H9 (cell line): ENCODE measurements at regions not wholly inside any gene's neighbourhood (a gene's known extent, or its start where the extent isn't known, plus 50 kb on each side); places are given as distances from the start of the nearest gene placed in this dataset.

Experiments
- DNase-seq: peaks from one replicate; pipeline ENCODE4 v3.0.0-alpha.2; 2017
- H2AFZ ChIP-seq: one replicate; pipeline ENCODE4 v1.6.1; 2013; ENCODE audit warnings: mild to moderate bottlenecking, low read length, control low read depth, moderate library complexity
- H2AK5ac ChIP-seq: 2 replicates; pipeline ENCODE4 v1.6.1; 2013; ENCODE audit warnings: low read length, control low read depth, mixed read lengths; ENCODE audit not compliant: insufficient read length
- H2BK120ac ChIP-seq: one replicate; pipeline ENCODE4 v1.6.1; 2013; ENCODE audit warnings: low read depth, mild to moderate bottlenecking, low read length, control low read depth, inconsistent platforms; ENCODE audit not compliant: poor library complexity, severe bottlenecking
- H2BK12ac ChIP-seq: 2 replicates; pipeline ENCODE4 v1.6.1; 2013; ENCODE audit warnings: low read length, control low read depth, mixed read lengths, low read depth; ENCODE audit not compliant: insufficient read length
- H2BK15ac ChIP-seq: 2 replicates; pipeline ENCODE4 v1.6.1; 2013; ENCODE audit warnings: low read depth, low read length, control low read depth
- H2BK20ac ChIP-seq: one replicate; pipeline ENCODE4 v1.6.1; 2013; ENCODE audit warnings: low read depth, mild to moderate bottlenecking, low read length, control low read depth, inconsistent platforms; ENCODE audit not compliant: poor library complexity, severe bottlenecking
- H2BK5ac ChIP-seq: 2 replicates; pipeline ENCODE4 v1.6.1; 2013; ENCODE audit warnings: low read length, control low read depth, mixed read lengths; ENCODE audit not compliant: insufficient read length
- H3K14ac ChIP-seq: 2 replicates; pipeline ENCODE4 v1.6.1; 2013; ENCODE audit warnings: low read length, control low read depth; ENCODE audit not compliant: insufficient read depth
- H3K18ac ChIP-seq: 2 replicates; pipeline ENCODE4 v1.6.1; 2013; ENCODE audit warnings: low read depth, mild to moderate bottlenecking, mixed read lengths, low read length, control low read depth; ENCODE audit not compliant: insufficient read length
- H3K23ac ChIP-seq: 2 replicates; pipeline ENCODE4 v1.6.1; 2013; ENCODE audit warnings: low read length, control low read depth, mixed read lengths, low read depth; ENCODE audit not compliant: insufficient read length
- H3K23me2 ChIP-seq: 2 replicates; pipeline ENCODE4 v1.6.1; 2013; ENCODE audit warnings: low read depth, mild to moderate bottlenecking, mixed read lengths, low read length, control low read depth; ENCODE audit not compliant: insufficient read length, poor library complexity, severe bottlenecking
- H3K27ac ChIP-seq: 2 replicates; pipeline ENCODE4 v1.5.1; 2013; ENCODE audit warnings: low read length, control low read depth, mixed read lengths, low read depth; ENCODE audit not compliant: insufficient read length
- H3K27me3 ChIP-seq: 2 replicates; pipeline ENCODE4 v1.6.1; 2013; ENCODE audit warnings: low read length, control low read depth, inconsistent platforms; ENCODE audit not compliant: insufficient read depth
- H3K4ac ChIP-seq: 2 replicates; pipeline ENCODE4 v1.6.1; 2013; ENCODE audit warnings: low read depth, mild to moderate bottlenecking, control low read depth, inconsistent platforms, low read length, moderate library complexity
- H3K4me1 ChIP-seq: 2 replicates; pipeline ENCODE4 v1.6.1; 2013; ENCODE audit warnings: low read length, control low read depth, inconsistent platforms; ENCODE audit not compliant: insufficient read depth
- H3K4me2 ChIP-seq: 2 replicates; pipeline ENCODE4 v1.6.1; 2013; ENCODE audit warnings: low read length, control low read depth, mixed read lengths; ENCODE audit not compliant: insufficient read length, insufficient read depth
- H3K56ac ChIP-seq: 2 replicates; pipeline ENCODE4 v1.6.1; 2013; ENCODE audit warnings: low read depth, mild to moderate bottlenecking, mixed read lengths, low read length, control low read depth; ENCODE audit not compliant: insufficient read length
- H3K79me1 ChIP-seq: 2 replicates; pipeline ENCODE4 v1.6.1; 2013; ENCODE audit warnings: low read depth, mild to moderate bottlenecking, moderate library complexity, low read length, control low read depth, inconsistent platforms; ENCODE audit not compliant: insufficient read depth, poor library complexity, severe bottlenecking
- H3K79me2 ChIP-seq: 2 replicates; pipeline ENCODE4 v1.6.1; 2013; ENCODE audit warnings: low read length, control low read depth, inconsistent platforms; ENCODE audit not compliant: insufficient read depth
- H3K9ac ChIP-seq: 2 replicates; pipeline ENCODE4 v1.6.1; 2013; ENCODE audit warnings: low read length, control low read depth, mixed read lengths; ENCODE audit not compliant: insufficient read length; ENCODE audit errors: extremely low read depth
- H3K9me3 ChIP-seq: one replicate; pipeline ENCODE4 v1.6.1; 2013; ENCODE audit warnings: low read depth, low read length, inconsistent platforms; ENCODE audit not compliant: control insufficient read depth
- H3T11ph ChIP-seq: one replicate; pipeline ENCODE4 v1.6.1; 2013; ENCODE audit warnings: mild to moderate bottlenecking, low read length, control low read depth, inconsistent platforms
- H4K20me1 ChIP-seq: one replicate; pipeline ENCODE4 v1.6.1; 2013; ENCODE audit not compliant: control insufficient read depth, insufficient read length, insufficient read depth
- H4K5ac ChIP-seq: 2 replicates; pipeline ENCODE4 v1.6.1; 2013; ENCODE audit warnings: low read depth, mild to moderate bottlenecking, mixed read lengths, low read length, control low read depth; ENCODE audit not compliant: insufficient read length
- H4K8ac ChIP-seq: replicated peaks from 2 replicates; pipeline ENCODE4 v1.6.1; 2013; ENCODE audit warnings: low read length, control low read depth, mixed read lengths, low read depth; ENCODE audit not compliant: insufficient read length
- H4K91ac ChIP-seq: 2 replicates; pipeline ENCODE4 v1.6.1; 2013; ENCODE audit warnings: low read depth, mild to moderate bottlenecking, moderate library complexity, mixed read lengths, low read length, control low read depth; ENCODE audit not compliant: insufficient read length
- H3K27ac Mint-ChIP-seq, 3 experiments: 2 replicates in 2 of 3; 3 replicates in 1 of 3; pipeline ENCODE4 v1.8.0; 2020 to 2021; ENCODE audit warnings: mixed read lengths in 3 of 3, mild to moderate bottlenecking in 1 of 3, moderate library complexity in 1 of 3
- H3K27me3 Mint-ChIP-seq: 2 replicates; pipeline ENCODE4 v1.8.0; 2021; ENCODE audit warnings: low read depth, mild to moderate bottlenecking, moderate library complexity, mixed read lengths
- H3K36me3 Mint-ChIP-seq, 3 experiments: 2 replicates in 2 of 3; 3 replicates in 1 of 3; pipeline ENCODE4 v1.8.0; 2020 to 2021; ENCODE audit warnings: low read depth in 3 of 3, mixed read lengths in 3 of 3; ENCODE audit not compliant: insufficient read depth in 1 of 3
- H3K4me1 Mint-ChIP-seq, 2 experiments: 2 replicates each; pipeline ENCODE4 v1.8.0; 2020; ENCODE audit warnings: mixed read lengths in 2 of 2
- H3K4me3 Mint-ChIP-seq, 2 experiments: 2 replicates in 1 of 2; 3 replicates in 1 of 2; pipeline ENCODE4 v1.8.0; 2020 to 2021; ENCODE audit warnings: mild to moderate bottlenecking in 2 of 2, mixed read lengths in 2 of 2, moderate library complexity in 1 of 2
- H3K9me3 Mint-ChIP-seq, 2 experiments: 2 replicates in 1 of 2; 3 replicates in 1 of 2; pipeline ENCODE4 v1.8.0; 2020; ENCODE audit warnings: mild to moderate bottlenecking in 2 of 2, mixed read lengths in 2 of 2, moderate library complexity in 1 of 2
- TF ChIP-seq, protein P1 (sequence below): fragments of 200-600 bp; sonication (generic); conservative IDR thresholded peaks from 3 replicates; pipeline ENCODE4 v1.8.0; 2021; ENCODE audit warnings: antibody characterized with exemption, mild to moderate bottlenecking

DNA sequence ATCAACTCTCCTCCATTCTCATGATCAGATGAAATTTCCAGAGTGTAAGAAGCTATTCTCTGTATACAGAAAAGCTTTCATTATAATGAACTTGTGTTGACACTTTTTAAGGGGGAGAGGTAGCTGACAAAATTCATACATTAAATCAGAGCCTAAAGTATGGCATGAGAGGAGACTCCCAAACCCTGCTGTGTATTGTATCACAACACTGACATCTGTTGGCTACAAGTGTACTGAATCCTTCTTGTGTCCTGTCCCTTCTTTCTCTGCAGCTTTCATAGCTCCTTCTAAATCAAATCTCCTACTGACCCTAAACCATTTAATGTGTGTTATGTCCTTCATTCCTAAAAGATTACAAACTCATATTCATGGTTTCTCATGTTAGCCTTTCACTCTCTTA lies 70.9 kb downstream of the GCC1 start:
- no peak overlapping the region for H2BK12ac ChIP-seq
- no peak overlapping the region for H3K18ac ChIP-seq
- H3T11ph ChIP-seq: no peak overlapping the region
- no peak overlapping the region for H3K27ac ChIP-seq
- peaks cover 51% of the 10 kb centered on the region for H3K27me3 Mint-ChIP-seq
- no peak overlapping the region for H3K14ac ChIP-seq
- no peaks in the 10 kb centered on the region for H3K36me3 Mint-ChIP-seq
- H3K4me1 ChIP-seq: no peaks in the 10 kb centered on the region
- H3K79me2 ChIP-seq: no peaks in the 10 kb centered on the region
- no peak for DNase-seq
- H2AK5ac ChIP-seq: no peak overlapping the region
- H3K4me3 Mint-ChIP-seq: no peak overlapping the region
- no peaks in the 10 kb centered on the region for H3K79me1 ChIP-seq
- H3K56ac ChIP-seq: no peak overlapping the region
- H3K23me2 ChIP-seq: no peaks in the 10 kb centered on the region
- no peak overlapping the region for H3K23ac ChIP-seq
- no peak overlapping the region for H3K27ac Mint-ChIP-seq
- TF ChIP-seq, protein P1, sequence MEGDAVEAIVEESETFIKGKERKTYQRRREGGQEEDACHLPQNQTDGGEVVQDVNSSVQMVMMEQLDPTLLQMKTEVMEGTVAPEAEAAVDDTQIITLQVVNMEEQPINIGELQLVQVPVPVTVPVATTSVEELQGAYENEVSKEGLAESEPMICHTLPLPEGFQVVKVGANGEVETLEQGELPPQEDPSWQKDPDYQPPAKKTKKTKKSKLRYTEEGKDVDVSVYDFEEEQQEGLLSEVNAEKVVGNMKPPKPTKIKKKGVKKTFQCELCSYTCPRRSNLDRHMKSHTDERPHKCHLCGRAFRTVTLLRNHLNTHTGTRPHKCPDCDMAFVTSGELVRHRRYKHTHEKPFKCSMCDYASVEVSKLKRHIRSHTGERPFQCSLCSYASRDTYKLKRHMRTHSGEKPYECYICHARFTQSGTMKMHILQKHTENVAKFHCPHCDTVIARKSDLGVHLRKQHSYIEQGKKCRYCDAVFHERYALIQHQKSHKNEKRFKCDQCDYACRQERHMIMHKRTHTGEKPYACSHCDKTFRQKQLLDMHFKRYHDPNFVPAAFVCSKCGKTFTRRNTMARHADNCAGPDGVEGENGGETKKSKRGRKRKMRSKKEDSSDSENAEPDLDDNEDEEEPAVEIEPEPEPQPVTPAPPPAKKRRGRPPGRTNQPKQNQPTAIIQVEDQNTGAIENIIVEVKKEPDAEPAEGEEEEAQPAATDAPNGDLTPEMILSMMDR: peak; percentile 52
- no peaks in the 10 kb centered on the region for H3K9me3 Mint-ChIP-seq
- H3K27me3 ChIP-seq: no peaks in the 10 kb centered on the region; the same call in 1 of the 2 replicates
- H2BK15ac ChIP-seq: no peak overlapping the region
- H3K4ac ChIP-seq: no peak overlapping the region
- H3K4me2 ChIP-seq: no peak overlapping the region
- H3K9ac ChIP-seq: no peak overlapping the region
- H4K5ac ChIP-seq: no peak overlapping the region
- no peak overlapping the region for H2BK120ac ChIP-seq
- no peak overlapping the region for H2BK5ac ChIP-seq
- H4K91ac ChIP-seq: no peak overlapping the region
- H4K8ac ChIP-seq: no peak overlapping the region
- H2AFZ ChIP-seq: no peak overlapping the region
- H4K20me1 ChIP-seq: no peaks in the 10 kb centered on the region
- H3K4me1 Mint-ChIP-seq: peaks cover 4 to 7% of the 10 kb centered on the region in 2 experiments; a peak in 3 of 4 replicates
- no peak overlapping the region for H2BK20ac ChIP-seq
- H3K9me3 ChIP-seq: no peaks in the 10 kb centered on the region
